ENCODE measurements at regions not wholly inside any gene's neighbourhood (a gene's known extent, or its start where the extent isn't known, plus 50 kb on each side); places are given as distances from the start of the nearest gene placed in this dataset.

DNA sequence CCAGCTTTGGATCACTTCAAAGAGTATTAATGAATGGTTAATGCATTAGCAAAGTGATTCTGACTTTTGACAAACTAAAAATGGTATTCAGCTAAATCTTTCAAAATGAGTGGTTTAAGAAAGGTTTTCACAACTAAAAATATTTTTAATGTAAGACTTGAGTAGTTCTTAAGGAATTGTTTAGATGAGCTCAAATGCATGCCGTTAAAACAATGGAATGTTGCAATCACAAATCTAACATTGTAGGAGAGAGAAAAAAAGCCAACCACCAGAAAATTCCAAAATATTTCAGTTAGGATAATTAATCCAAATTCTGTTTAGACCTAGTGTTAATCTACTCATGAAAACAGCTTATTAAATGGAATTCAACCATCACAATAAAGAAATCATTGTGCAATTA, 1044.8 kb upstream of the SLC10A2 start:
- TF ChIP-seq, protein P1, sequence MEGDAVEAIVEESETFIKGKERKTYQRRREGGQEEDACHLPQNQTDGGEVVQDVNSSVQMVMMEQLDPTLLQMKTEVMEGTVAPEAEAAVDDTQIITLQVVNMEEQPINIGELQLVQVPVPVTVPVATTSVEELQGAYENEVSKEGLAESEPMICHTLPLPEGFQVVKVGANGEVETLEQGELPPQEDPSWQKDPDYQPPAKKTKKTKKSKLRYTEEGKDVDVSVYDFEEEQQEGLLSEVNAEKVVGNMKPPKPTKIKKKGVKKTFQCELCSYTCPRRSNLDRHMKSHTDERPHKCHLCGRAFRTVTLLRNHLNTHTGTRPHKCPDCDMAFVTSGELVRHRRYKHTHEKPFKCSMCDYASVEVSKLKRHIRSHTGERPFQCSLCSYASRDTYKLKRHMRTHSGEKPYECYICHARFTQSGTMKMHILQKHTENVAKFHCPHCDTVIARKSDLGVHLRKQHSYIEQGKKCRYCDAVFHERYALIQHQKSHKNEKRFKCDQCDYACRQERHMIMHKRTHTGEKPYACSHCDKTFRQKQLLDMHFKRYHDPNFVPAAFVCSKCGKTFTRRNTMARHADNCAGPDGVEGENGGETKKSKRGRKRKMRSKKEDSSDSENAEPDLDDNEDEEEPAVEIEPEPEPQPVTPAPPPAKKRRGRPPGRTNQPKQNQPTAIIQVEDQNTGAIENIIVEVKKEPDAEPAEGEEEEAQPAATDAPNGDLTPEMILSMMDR (conservative IDR thresholded peaks at IDR 0.05; ENCODE audit: low read length) = no peak
- TF ChIP-seq EZH2phosphoT487 (IDR thresholded peaks at IDR 0.05; ENCODE audit: borderline replicate concordance, low read depth, low read length) = no peak

All from OCI-LY7 (cell line).